Ammon's horn (tissue), 1 donor: ENCODE measurements at regions not wholly inside any gene's neighbourhood (a gene's known extent, or its start where the extent isn't known, plus 50 kb on each side); places are given as distances from the start of the nearest gene placed in this dataset.
A peak's percentile ranks its signal among the peaks of the same experiment; 100 is the strongest.

Experiments used
- DNase-seq: peaks from one replicate; pipeline ENCODE4 v3.0.0-alpha.2; 2016; ENCODE audit warnings: low spot score

GRCh38 chr3:18827664-18828063, 320.6 kb upstream of the KCNH8 start:
- no peak for DNase-seq

DNA sequence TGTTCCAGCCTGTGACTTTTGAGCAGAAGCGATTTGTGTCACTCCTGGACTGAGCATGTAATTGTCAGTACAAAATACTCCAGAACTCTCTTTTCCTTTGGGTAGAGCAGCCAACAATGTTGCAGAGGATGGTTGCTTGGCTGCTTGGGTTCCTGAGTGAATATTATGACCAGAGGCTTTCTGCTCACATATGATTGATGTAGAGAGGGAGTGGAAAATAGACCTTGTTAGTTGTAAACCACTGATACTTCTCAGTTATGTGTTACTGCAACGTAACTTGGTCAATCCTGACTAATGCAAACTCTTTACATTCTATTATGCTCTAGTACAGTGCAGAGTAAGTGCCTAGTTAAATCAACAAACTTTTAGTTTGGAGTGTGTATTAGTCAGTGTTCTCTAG, 322.6 kb upstream of the KCNH8 start:
- no peak for DNase-seq

- no peak for DNase-seq
These were observed 335.0 kb upstream of the KCNH8 start for GRCh38 chr3:18813300-18813699.

DNA sequence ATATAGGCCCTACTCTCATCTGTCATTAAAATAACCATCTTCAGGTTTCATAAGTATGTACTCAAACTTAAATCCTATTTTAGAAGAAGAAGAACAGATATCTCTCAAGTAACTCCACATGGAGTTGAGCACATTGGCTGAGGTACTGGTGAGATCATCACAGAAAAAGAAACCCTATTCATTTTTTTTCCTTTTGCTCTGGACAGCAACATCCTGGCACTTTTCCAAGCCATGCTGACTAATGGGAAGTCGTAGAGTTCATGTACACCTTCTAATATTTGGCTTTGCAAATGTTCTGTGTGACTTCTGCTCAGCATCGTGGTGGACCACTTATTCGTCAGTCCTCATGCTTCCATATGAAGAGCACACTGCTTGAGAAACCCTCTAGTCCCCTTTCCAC, 336.0 kb upstream of the KCNH8 start:
- DNase-seq, result no peak

DNA sequence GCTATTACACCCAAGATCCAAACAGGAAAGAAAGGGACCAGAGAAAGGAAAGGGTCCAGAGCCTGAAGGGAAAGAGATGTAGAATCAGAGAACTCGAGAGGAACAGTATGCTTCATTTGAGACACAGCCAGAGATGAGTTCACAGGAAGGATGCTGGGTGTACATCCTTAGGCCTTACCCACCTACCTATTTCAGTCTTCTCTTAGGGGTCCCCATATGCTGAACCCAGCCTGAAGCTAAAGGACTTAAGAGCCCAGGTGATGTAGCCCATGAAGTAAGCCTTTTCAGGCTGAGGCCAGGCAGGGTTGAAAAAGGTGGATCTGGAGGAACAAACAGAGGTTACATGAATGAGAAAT, 338.0 kb upstream of the KCNH8 start:
- no peak for DNase-seq

DNA sequence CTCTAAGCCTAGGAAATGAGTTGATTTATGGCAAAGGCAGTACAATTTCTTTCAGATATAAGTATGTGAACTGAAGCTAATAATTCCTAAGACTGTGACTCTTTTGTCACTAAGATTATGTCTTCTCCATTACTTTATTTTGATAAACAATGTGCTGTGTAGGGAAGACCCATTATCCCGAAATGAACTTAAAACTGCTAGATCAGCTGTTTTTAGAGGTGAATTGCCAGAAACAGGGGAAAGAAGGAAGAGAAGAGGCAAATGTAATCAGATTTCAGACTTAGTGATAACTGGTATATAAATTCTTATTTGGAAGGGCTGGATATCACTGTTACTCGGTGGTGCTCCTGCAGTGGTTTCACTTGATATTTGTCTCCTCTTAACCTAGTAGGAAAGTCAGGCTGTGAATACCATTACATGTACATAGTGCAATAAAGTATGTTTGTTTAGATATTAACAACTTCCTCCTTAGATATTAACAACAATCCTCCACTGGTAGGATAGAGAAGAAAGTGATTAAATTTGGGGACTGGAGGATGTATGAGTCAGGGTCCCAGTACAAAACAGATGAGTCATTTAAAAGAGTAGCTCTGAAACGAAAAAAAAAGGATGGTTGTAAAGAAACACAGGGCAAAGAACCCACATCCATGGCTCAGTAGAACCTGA, 338.5 kb upstream of the KCNH8 start:
- DNase-seq, result no peak

DNA sequence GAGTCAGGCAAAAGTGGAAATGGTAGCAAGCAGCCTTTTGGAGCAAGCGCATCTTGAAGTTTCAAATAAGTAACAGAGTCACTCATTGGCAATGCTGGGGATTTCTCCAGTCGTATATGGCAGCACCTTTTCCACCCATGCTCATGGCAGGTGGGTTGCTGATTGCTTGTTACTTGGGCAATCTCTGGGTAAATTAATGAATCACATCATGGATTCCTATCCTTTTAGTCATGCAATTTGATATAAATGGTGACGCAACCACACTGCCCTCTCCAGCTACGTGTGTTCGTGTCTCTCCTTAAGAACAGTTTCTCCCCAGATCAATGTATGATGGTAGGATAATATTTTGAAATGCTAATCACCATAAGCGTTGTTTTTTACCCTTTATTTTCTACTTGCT, 339.9 kb upstream of the KCNH8 start:
- DNase-seq, result no peak

- DNase-seq, result no peak
These were observed 340.7 kb upstream of the KCNH8 start for GRCh38 chr3:18807593-18807992.

- no peak for DNase-seq
These were observed 341.7 kb upstream of the KCNH8 start for GRCh38 chr3:18806633-18807032.

DNA sequence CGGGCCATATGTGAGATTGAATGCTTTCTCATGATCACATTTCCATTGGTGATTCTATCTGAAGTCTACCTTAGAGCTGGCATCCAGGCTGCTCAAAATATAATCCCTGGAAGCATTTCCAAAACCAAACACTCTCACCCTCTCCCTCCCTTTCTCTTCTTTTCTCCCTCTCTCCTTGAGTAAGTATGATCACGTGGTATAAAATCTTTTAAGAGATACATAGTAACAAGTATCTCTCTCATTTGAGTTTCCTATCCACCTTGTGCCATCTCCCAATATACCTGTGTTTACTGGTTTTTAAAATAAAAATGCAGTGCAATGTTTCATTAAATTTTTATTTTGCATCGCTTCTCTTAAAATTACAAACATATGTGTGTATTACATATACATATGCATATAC, 350.9 kb upstream of the KCNH8 start:
- no peak for DNase-seq

- no peak for DNase-seq
These were observed 353.2 kb upstream of the KCNH8 start for GRCh38 chr3:18795078-18795477.

DNA sequence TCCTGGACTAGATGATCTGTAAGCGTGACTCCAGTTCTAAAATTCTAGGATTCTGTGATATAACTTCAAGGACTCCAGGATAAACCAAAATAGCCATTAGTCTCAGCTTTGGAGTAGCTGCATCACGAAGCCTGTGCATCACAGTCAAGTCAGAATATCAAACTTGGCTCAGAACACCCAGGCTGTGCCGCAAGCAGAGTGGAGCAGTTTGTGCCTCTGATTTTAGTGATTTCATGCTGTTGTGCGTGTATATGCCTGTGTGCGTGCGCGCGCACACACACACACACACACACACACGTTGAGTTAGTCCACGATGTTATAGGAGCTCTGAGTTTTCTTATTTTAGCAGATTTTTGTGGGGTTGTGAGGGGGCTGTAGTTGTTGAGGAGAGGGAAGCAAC, 356.6 kb upstream of the KCNH8 start:
- peak; percentile 10 for DNase-seq

DNA sequence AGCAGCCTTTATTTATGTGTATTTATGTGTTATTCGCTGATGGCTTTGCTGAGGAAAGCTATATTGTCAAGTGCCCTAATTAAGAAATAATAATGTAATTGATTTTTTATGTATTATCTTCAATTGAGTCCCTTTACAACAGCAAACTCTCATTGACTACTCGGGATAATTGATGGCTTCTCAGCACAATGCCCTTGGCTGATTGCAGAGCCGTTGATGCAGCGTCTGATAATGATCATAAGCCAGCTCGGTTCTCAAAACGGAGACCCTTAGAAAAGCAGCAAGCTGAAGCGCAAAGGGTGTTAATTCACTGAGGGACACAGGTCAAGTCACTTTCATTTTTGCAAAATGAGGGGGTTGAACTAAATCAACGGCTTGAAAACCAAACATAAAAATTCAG, 357.1 kb upstream of the KCNH8 start:
- no peak for DNase-seq

GRCh38 chr3:18790384-18790783, 357.9 kb upstream of the KCNH8 start:
- no peak for DNase-seq

DNA sequence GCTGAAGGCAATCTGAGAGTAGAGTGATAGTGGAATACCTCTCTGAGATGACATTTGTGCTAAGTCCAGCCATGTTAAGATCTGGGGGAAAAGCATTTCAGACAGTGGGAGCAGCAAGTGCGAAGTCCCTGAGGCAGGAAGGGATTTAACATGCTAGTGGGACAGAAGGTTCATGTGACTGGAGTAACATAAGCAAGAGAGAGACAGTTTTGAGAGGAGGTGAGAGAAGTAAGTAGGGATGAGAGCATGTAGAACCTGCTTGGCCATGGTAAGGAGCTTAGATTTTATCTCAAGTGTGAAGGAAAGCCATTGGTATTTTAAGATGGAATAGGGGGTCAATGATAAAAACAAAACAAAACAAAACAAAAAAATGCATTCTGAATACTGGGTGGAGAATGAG, 358.6 kb upstream of the KCNH8 start:
- no peak for DNase-seq

- DNase-seq, result no peak
These were observed 360.9 kb upstream of the KCNH8 start for GRCh38 chr3:18787441-18787840.

DNA sequence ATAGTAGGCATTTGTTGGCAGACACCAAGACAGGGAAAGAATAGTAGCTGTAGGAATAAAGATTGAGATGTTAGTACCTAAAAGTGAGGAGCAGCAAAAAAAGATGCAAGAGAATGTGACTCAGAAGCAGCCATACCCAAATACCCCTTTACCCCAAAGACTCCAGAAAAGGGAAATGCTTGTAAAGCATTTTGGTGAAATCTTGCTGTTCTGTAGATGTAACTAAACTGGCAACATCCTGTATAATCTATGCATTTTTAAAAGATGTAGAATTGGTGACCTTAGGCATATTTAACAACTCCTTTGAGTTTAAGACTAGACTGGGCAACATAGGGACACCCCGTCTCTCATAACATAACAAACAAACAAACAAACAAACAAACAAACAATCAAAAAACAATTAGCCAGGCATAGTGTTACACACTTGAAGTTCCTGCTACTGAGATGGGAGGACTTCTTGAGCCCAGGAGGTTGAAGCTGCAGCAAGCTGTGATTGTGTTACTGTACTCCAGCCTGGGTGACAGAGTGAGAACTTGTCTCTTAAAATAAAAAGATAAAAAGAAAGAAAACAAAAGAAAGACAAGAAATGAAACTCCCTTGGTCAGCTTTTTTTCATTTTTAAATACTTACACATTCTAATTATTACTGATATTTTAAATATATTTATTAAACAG, 361.5 kb upstream of the KCNH8 start:
- DNase-seq, result no peak

DNA sequence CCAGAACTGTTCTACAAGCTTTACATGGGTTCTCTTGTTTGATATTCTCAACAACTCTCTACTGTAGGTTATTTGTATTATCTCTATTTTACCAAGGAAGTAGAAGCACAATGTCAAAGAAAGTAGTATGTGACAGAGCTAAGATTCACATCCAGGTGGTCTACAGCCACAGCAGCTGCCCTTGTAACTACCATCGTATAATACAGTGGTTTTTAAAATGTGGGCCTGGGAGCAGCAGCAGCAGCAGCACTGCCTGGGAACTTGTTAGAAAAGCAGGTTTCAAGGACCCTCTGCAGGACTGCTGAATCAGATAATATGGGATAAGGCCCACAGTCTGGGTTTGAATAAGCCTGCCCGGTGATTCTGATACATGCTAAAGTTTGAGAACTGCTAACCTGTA, 357.1 kb upstream of the SATB1 start:
- DNase-seq, result no peak

DNA sequence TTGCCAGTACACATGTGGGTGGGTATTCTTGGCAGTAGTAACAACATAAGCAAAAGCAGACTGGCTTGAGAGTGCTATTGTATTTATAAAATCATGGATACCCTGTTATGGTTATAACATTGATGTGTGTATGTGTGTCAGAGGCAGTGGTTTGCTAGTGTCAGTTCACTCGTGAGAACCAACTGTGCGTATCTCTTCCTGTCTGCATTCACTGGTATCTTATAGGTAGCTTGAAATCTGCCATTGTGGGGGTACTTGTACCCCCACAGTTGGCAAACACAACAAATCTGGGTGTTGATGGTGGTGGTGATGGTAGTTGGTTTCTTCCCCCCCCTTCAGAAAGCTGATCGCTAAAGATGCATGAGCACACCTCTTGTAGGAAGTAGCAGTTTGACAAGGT, 355.8 kb upstream of the SATB1 start:
- no peak for DNase-seq

- no peak for DNase-seq
These were observed 354.6 kb upstream of the SATB1 start for GRCh38 chr3:18779704-18780103.

GRCh38 chr3:18778598-18778997, 353.5 kb upstream of the SATB1 start:
- no peak for DNase-seq

DNA sequence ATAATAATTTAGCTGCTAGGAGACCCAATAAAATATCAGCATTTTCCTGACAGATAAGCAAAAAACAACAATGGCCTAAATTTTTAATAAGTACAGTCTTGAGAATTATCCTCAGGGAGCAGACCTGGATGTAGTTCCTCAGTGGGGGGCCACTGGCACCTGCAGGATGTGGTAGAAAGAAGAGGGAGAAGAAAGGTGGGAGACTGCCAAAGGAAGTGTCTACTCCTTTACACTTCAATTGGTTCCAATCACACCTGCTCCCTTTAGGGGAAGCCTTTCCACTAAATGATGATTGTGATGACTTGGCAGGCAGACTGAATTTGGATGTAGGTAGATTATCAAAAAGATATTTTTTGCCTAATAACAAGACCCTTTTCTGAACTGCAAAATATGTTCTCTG, 353.0 kb upstream of the SATB1 start:
- DNase-seq, result no peak

- no peak for DNase-seq
These were observed 350.4 kb upstream of the SATB1 start for GRCh38 chr3:18775501-18775900.
